HEK293 (cell line): ENCODE measurements at regions not wholly inside any gene's neighbourhood (a gene's known extent, or its start where the extent isn't known, plus 50 kb on each side); places are given as distances from the start of the nearest gene placed in this dataset.

ENCODE experiments used
- CTCF ChIA-PET: fragments of 350-600 bp; formaldehyde crosslinking; extraction: SDS; loops from one replicate; lab custom pipeline; 2021; ENCODE audit warnings: antibody characterized with exemption; lab: Yijun Ruan, JAX
- POLR2A ChIA-PET: fragments of 300-600 bp; formaldehyde crosslinking; extraction: SDS; loops from one replicate; lab custom pipeline; 2020; ENCODE audit warnings: antibody characterized with exemption, inconsistent platforms; lab: Yijun Ruan, JAX
- H3K27ac ChIP-seq: fragments of 200-500 bp; sonication (Bioruptor generic); 2 replicates; pipeline ENCODE4 v1.5.1; 2014; ENCODE audit warnings: low read depth, low read length, control low read depth, inconsistent platforms; ENCODE audit errors: extremely low read depth
- H3K36me3 ChIP-seq, 2 experiments: fragments of 200-500 bp in 1 of 2; sonication (Bioruptor generic) in 1 of 2; 1 replicate in 1 of 2; 2 replicates in 1 of 2; pipeline ENCODE4 v1.5.1; 2014 to 2017; ENCODE audit warnings: inconsistent platforms in 2 of 2, low read length in 2 of 2; ENCODE audit not compliant: control insufficient read depth in 2 of 2, insufficient read depth in 1 of 2
- H3K4me1 ChIP-seq: fragments of 200-500 bp; sonication (Bioruptor generic); 2 replicates; pipeline ENCODE4 v1.5.1; 2014; ENCODE audit warnings: mild to moderate bottlenecking, low read length, inconsistent platforms; ENCODE audit not compliant: control insufficient read depth, insufficient read depth
- H3K4me3 ChIP-seq: 2 replicates; pipeline ENCODE4 v1.5.1; 2011; ENCODE audit warnings: low read depth, mild to moderate bottlenecking, control low read depth, low read length, moderate library complexity
- H3K9me3 ChIP-seq: fragments of 200-500 bp; sonication (Bioruptor generic); 2 replicates; pipeline ENCODE4 v1.5.1; 2014; ENCODE audit warnings: low read depth, low read length, inconsistent platforms; ENCODE audit not compliant: control insufficient read depth, insufficient read depth
- BCL11A ChIP-seq: fragments of 450-650 bp; formaldehyde crosslinking; IDR thresholded peaks from 2 replicates; pipeline ENCODE4 v1.5.1; 2016; ENCODE audit warnings: low read depth, missing biosample characterization, missing genetic modification characterization
- EGR2 ChIP-seq: fragments of 450-650 bp; formaldehyde crosslinking; IDR thresholded peaks from 2 replicates; pipeline ENCODE4 v1.5.1; 2016; ENCODE audit warnings: low read depth, missing biosample characterization, missing genetic modification characterization
- GFI1B ChIP-seq: fragments of 450-650 bp; formaldehyde crosslinking; IDR thresholded peaks from 2 replicates; pipeline ENCODE4 v1.5.1; 2016; ENCODE audit warnings: missing biosample characterization, missing genetic modification characterization
- GLI4 ChIP-seq: fragments of 450-650 bp; formaldehyde crosslinking; IDR thresholded peaks from 2 replicates; pipeline ENCODE4 v1.5.1; 2016; ENCODE audit warnings: missing biosample characterization, missing genetic modification characterization
- KLF1 ChIP-seq: fragments of 450-650 bp; formaldehyde crosslinking; IDR thresholded peaks from 2 replicates; pipeline ENCODE4 v1.5.1; 2016; ENCODE audit warnings: missing biosample characterization, missing genetic modification characterization
- PRDM4 ChIP-seq: fragments of 450-650 bp; formaldehyde crosslinking; IDR thresholded peaks from 2 replicates; pipeline ENCODE4 v1.5.1; 2017; ENCODE audit warnings: missing biosample characterization, missing genetic modification characterization
- REST ChIP-seq: fragments of 450-650 bp; formaldehyde crosslinking; IDR thresholded peaks from 2 replicates; pipeline ENCODE4 v1.5.1; 2016; ENCODE audit warnings: missing biosample characterization, missing genetic modification characterization
- SALL2 ChIP-seq: fragments of 450-650 bp; formaldehyde crosslinking; IDR thresholded peaks from 2 replicates; pipeline ENCODE4 v1.5.0; 2017; ENCODE audit warnings: missing biosample characterization, mild to moderate bottlenecking, missing genetic modification characterization, borderline replicate concordance
- YY1 ChIP-seq: fragments of 450-650 bp; formaldehyde crosslinking; IDR thresholded peaks from 2 replicates; pipeline ENCODE4 v1.5.1; 2018; ENCODE audit warnings: missing biosample characterization, missing genetic modification characterization
- ZBTB17 ChIP-seq: fragments of 450-650 bp; formaldehyde crosslinking; IDR thresholded peaks from 2 replicates; pipeline ENCODE4 v1.5.1; 2016; ENCODE audit warnings: missing biosample characterization, missing genetic modification characterization
- ZBTB48 ChIP-seq: fragments of 450-650 bp; formaldehyde crosslinking; IDR thresholded peaks from 2 replicates; pipeline ENCODE4 v1.5.1; 2016; ENCODE audit warnings: missing biosample characterization, missing genetic modification characterization
- ZBTB6 ChIP-seq: fragments of 450-650 bp; formaldehyde crosslinking; IDR thresholded peaks from 2 replicates; pipeline ENCODE4 v1.5.1; 2017; ENCODE audit warnings: missing biosample characterization, missing genetic modification characterization
- ZNF274 ChIP-seq, 2 experiments: fragments of 200-500 bp in 1 of 2; fragments of 450-650 bp in 1 of 2; sonication (Bioruptor generic) in 1 of 2; formaldehyde crosslinking in 1 of 2; IDR thresholded peaks; 2 replicates each; pipeline versions ENCODE4 v1.5.1 to v1.6.1; 2014 to 2016; ENCODE audit warnings: borderline replicate concordance in 1 of 2, inconsistent platforms in 1 of 2, low read length in 1 of 2, missing biosample characterization in 1 of 2, missing genetic modification characterization in 1 of 2
- ZNF335 ChIP-seq: fragments of 450-650 bp; formaldehyde crosslinking; conservative IDR thresholded peaks from 2 replicates; pipeline ENCODE4 v1.5.1; 2016; ENCODE audit warnings: missing biosample characterization, missing genetic modification characterization
- ZNF391 ChIP-seq: fragments of 450-650 bp; formaldehyde crosslinking; IDR thresholded peaks from 2 replicates; pipeline ENCODE4 v1.5.1; 2016; ENCODE audit warnings: low read depth, missing biosample characterization, missing genetic modification characterization, borderline replicate concordance
- ZNF449 ChIP-seq: fragments of 450-650 bp; formaldehyde crosslinking; IDR thresholded peaks from 2 replicates; pipeline ENCODE4 v1.5.1; 2017; ENCODE audit warnings: missing biosample characterization, mild to moderate bottlenecking, missing genetic modification characterization, moderate library complexity
- ZNF510 ChIP-seq: fragments of 450-650 bp; formaldehyde crosslinking; IDR thresholded peaks from 2 replicates; pipeline ENCODE4 v1.5.1; 2018; ENCODE audit warnings: mild to moderate bottlenecking, missing genetic modification characterization, missing biosample characterization; ENCODE audit not compliant: insufficient replicate concordance
- ZNF530 ChIP-seq: fragments of 450-650 bp; formaldehyde crosslinking; IDR thresholded peaks from 2 replicates; pipeline ENCODE4 v1.5.1; 2016; ENCODE audit warnings: low read depth, missing biosample characterization, missing genetic modification characterization
- ZNF549 ChIP-seq: fragments of 450-650 bp; IDR thresholded peaks from 2 replicates; pipeline ENCODE4 v1.5.1; 2018; ENCODE audit warnings: missing biosample characterization, missing genetic modification characterization, mild to moderate bottlenecking, inconsistent platforms, moderate library complexity
- ZNF555 ChIP-seq: fragments of 450-650 bp; formaldehyde crosslinking; conservative IDR thresholded peaks from 2 replicates; pipeline ENCODE4 v1.5.1; 2017; ENCODE audit warnings: missing biosample characterization, mild to moderate bottlenecking, missing genetic modification characterization, inconsistent platforms
- ZNF561 ChIP-seq: fragments of 450-650 bp; IDR thresholded peaks from 2 replicates; pipeline ENCODE4 v1.5.1; 2018; ENCODE audit warnings: missing biosample characterization, missing genetic modification characterization, borderline replicate concordance
- ZNF580 ChIP-seq: fragments of 450-650 bp; formaldehyde crosslinking; IDR thresholded peaks from 2 replicates; pipeline ENCODE4 v1.5.1; 2016; ENCODE audit warnings: missing biosample characterization, missing genetic modification characterization
- ZNF600 ChIP-seq: fragments of 450-650 bp; formaldehyde crosslinking; IDR thresholded peaks from 2 replicates; pipeline ENCODE4 v1.5.1; 2016; ENCODE audit warnings: missing biosample characterization, missing genetic modification characterization
- ZNF610 ChIP-seq: fragments of 450-650 bp; formaldehyde crosslinking; IDR thresholded peaks from 2 replicates; pipeline ENCODE4 v1.5.1; 2016; ENCODE audit warnings: missing biosample characterization, missing genetic modification characterization, borderline replicate concordance
- ZNF623 ChIP-seq: fragments of 450-650 bp; formaldehyde crosslinking; IDR thresholded peaks from 2 replicates; pipeline ENCODE4 v1.5.1; 2016; ENCODE audit warnings: missing biosample characterization, missing genetic modification characterization
- ZNF76 ChIP-seq: fragments of 450-650 bp; formaldehyde crosslinking; IDR thresholded peaks from 2 replicates; pipeline ENCODE4; 2016; ENCODE audit warnings: low read depth, missing biosample characterization, missing genetic modification characterization, borderline replicate concordance
- ZNF768 ChIP-seq: fragments of 450-650 bp; formaldehyde crosslinking; IDR thresholded peaks from 2 replicates; pipeline ENCODE4 v1.5.1; 2018; ENCODE audit warnings: missing biosample characterization, mild to moderate bottlenecking, missing genetic modification characterization
- ZSCAN30 ChIP-seq: fragments of 450-650 bp; IDR thresholded peaks from 2 replicates; pipeline ENCODE4 v1.5.1; 2018; ENCODE audit warnings: missing biosample characterization, mild to moderate bottlenecking, missing genetic modification characterization, moderate library complexity

GRCh38 chr4:121514443-121514842, 133.6 kb upstream of the QRFPR start:
- ChIA-PET CTCF (interaction anchor here (0.6 to 0.7 kb wide), 4 partner anchors 36 to 222 kb away, joined by 3 to 4 read pairs (median 4); no protein-coding TSS in a partner anchor), POLR2A (no interaction called here)
- H3K9me3 ChIP-seq = no peaks in the 10 kb centered on the region
- H3K36me3 ChIP-seq = no peaks in the 10 kb centered on the region
- no peak for TF ChIP-seq ZNF623 (tag by site-specific recombination)
- no peak for TF ChIP-seq ZBTB17 (tag by site-specific recombination)
- no peak for TF ChIP-seq KLF1 (tag by site-specific recombination)
- TF ChIP-seq ZNF510 (tag by site-specific recombination) = no peak
- no peak for TF ChIP-seq ZBTB6 (tag by site-specific recombination)
- TF ChIP-seq ZBTB48 = no peak
- TF ChIP-seq BCL11A (tag by site-specific recombination) = no peak
- TF ChIP-seq ZNF449 (tag by site-specific recombination) = no peak
- no peak for TF ChIP-seq ZSCAN30 (tag by site-specific recombination)
- TF ChIP-seq EGR2 = no peak
- no peak for TF ChIP-seq ZNF555 (tag by site-specific recombination)
- no peak for TF ChIP-seq ZNF530
- TF ChIP-seq ZNF335 (tag by site-specific recombination) = no peak
- TF ChIP-seq ZNF76 (tag by site-specific recombination) = no peak
- TF ChIP-seq ZNF600 (tag by site-specific recombination) = no peak
- no peak for TF ChIP-seq ZNF580
- TF ChIP-seq SALL2 = no peak
- no peak overlapping the region for H3K27ac ChIP-seq
- H3K4me3 ChIP-seq = no peak overlapping the region
- H3K4me1 ChIP-seq = no peaks in the 10 kb centered on the region

GRCh38 chr4:121510341-121510874, 129.6 kb upstream of the QRFPR start:
- Histone ChIP-seq H3K4me3 (no peak overlapping the region), H3K9me3 (no peaks in the 10 kb centered on the region), H3K27ac (no peak overlapping the region), H3K36me3 (no peaks in the 10 kb centered on the region), H3K4me1 (no peaks in the 10 kb centered on the region)
- ChIA-PET POLR2A (no interaction called here), CTCF (no interaction called here)
- no peak for TF ChIP-seq REST (tag by site-specific recombination)
- TF ChIP-seq ZNF274 (IDR thresholded peaks at IDR 0.05; ENCODE audit: low read length) = no peak
- TF ChIP-seq ZNF274 (tag by site-specific recombination; IDR thresholded peaks at IDR 0.05; ENCODE audit: borderline replicate concordance) = no peak
- no peak for TF ChIP-seq ZNF561 (tag by site-specific recombination)
- TF ChIP-seq ZNF610 = no peak
- TF ChIP-seq YY1 (tag by site-specific recombination) = no peak
- TF ChIP-seq GFI1B (tag by site-specific recombination) = no peak
- no peak for TF ChIP-seq ZNF768 (tag by site-specific recombination)
- no peak for TF ChIP-seq PRDM4 (tag by site-specific recombination)
- no peak for TF ChIP-seq ZNF391 (tag by site-specific recombination)
- TF ChIP-seq GLI4 (tag by site-specific recombination) = no peak
- TF ChIP-seq ZNF549 (tag by site-specific recombination) = no peak
